Sciatic nerve (tissue), 2 donors: ENCODE measurements at regions not wholly inside any gene's neighbourhood (a gene's known extent, or its start where the extent isn't known, plus 50 kb on each side); places are given as distances from the start of the nearest gene placed in this dataset.
"Not testable (repeated sequence)": the region's sequence is repeated elsewhere in the genome, so short reads cannot be mapped to it uniquely, and the experiment has no call there.

Source experiments
- ATAC-seq: fragments of 200-7000 bp; cut with Tn5 transposase; one replicate; pipeline ENCODE4 v1.9.1; 2020; ENCODE audit warnings: mild to moderate bottlenecking, moderate library complexity
- DNase-seq: peaks from one replicate; pipeline ENCODE4 v3.0.0-alpha.2; 2020; ENCODE audit warnings: low spot score
- intact Hi-C: fragments of 100-400 bp; cut with DNase I; formaldehyde crosslinking; loops from one replicate; pipeline ENCODE4 v1.14.2; 2022
- donor health status: DM: no; HTN: no; CAD: no.
- donor health status: DM: no; HTN: no; CAD: no.

DNA sequence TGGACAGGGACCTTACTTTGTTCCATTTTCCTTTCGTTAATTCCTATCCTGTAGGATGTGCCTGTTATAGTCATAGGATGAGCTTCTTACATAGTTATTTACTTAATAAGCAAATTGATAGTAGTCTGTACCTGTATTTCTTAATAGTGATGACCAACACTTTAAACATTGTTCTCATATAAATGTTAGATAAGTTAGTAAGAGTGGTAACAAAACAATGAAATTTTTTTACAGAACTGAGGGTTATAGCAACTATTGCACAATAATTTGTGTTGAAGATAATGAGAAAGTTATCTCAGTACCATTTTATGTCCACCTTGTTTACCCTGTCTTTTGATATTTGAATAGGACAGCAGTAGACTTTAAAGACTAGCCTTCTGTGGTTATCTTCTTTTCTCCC lies 162.9 kb upstream of the ELL2 start:
- intact Hi-C loops = no loop called here
- ATAC-seq = no peak
- no peak for DNase-seq

- no peak for ATAC-seq
- intact Hi-C loops = no loop called here
- DNase-seq = no peak
Observed at GRCh38 chr5:96123418-96123817, 161.8 kb upstream of the ELL2 start.

- intact Hi-C loops = no loop called here
- ATAC-seq (no peak), DNase-seq (no peak)
Observed at GRCh38 chr5:96121364-96121763, 159.7 kb upstream of the ELL2 start.

DNA sequence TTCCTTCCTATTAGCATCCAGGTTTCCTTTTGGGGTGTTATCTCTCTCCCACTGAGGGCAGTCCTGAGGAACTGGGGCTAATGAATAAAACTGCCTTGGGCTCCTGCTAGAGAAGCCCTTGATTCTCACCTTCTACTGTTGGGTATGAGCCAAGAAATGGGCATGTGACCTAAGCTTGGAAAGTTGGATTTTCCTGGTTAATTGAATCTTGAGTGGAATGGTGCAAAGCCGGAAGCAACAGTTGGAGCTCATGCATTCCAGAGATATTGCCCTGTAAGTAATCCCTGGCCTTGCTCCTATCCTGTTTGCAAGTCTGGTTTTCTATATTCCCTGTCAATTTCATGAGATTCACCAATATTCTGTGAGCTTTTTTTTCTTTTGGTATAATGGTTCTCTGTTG lies 158.5 kb upstream of the ELL2 start:
- ATAC-seq (no peak), DNase-seq (no peak)
- intact Hi-C loops = no loop called here

- intact Hi-C loops = no loop called here
- DNase-seq (no peak), ATAC-seq (no peak)
Observed at GRCh38 chr5:96117771-96118651, 156.4 kb upstream of the ELL2 start.

- intact Hi-C loops = no loop called here
- ATAC-seq (no peak), DNase-seq (no peak)
Observed at GRCh38 chr5:96115147-96115807, 153.6 kb upstream of the ELL2 start.

GRCh38 chr5:96114736-96115135 lies 153.1 kb upstream of the ELL2 start:
- no peak for ATAC-seq
- DNase-seq = no peak
- intact Hi-C loops = no loop called here

DNA sequence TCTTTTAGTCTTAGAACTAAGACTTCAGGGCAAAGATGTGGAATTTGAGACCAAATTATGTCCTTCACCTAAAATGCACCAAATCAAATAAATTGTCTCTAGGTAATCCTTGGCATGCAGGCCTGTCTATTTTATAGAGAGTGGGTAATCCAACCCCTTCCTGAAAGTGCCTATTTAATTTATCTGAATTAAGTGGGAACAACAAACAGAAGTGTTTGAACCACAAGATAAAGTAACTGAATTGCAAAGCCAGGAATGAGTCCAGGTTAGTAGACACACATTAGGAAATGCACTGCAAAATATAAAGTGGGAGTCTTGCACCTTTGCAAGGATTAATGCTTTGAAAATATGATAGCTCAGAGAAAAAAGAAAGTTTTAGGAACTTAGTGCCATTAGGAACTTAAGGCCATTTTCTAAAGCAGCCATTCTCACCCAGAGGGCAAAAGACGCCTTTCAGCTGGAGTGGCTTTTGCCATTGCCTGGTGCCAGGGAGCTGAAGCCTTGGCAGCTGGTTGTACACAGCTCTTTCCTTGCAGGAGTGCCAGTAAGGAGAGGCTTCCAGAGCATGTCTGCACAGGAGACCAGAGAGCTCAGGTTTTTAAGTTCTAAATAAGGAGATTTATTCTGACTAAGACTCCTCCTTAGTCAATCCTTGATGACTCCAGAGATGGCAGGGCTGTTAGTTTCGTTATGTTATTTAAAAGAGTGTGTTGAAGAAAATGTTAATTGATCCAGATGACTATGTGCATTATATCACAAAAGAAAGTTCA lies 151.7 kb upstream of the ELL2 start:
- no peak for ATAC-seq
- DNase-seq = no peak
- intact Hi-C loops = no loop called here

DNA sequence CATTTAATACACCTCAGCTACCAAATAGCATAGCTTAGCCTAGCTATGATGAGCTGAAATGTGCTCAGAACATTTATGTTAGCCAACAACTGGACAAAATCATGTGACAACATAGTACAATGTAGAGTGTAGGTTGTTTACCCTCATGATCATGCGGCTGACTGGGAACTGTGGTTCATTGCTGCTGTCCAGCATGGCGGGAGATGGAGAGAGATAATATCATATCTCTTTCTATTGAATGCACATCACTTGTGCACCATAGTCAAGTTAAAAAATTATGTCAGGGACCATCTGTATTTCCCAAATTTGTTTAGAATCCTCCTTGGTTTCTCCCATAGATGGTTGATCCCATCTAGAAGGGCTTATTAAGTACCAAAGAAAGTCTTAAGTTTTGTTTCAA lies 151.1 kb upstream of the ELL2 start:
- no peak for ATAC-seq
- DNase-seq = no peak
- intact Hi-C loops = no loop called here

GRCh38 chr5:96112123-96112670 lies 150.5 kb upstream of the ELL2 start:
- intact Hi-C loops = no loop called here
- DNase-seq = no peak
- no peak for ATAC-seq

GRCh38 chr5:96111080-96111756 lies 149.6 kb upstream of the ELL2 start:
- intact Hi-C loops = no loop called here

GRCh38 chr5:96110300-96110699 lies 148.6 kb upstream of the ELL2 start:
- ATAC-seq (no peak), DNase-seq (no peak)
- intact Hi-C loops = no loop called here

More at GRCh38 chr5:96111080-96111756, 149.6 kb upstream of the ELL2 start:
- ATAC-seq (no peak), DNase-seq (no peak)

DNA sequence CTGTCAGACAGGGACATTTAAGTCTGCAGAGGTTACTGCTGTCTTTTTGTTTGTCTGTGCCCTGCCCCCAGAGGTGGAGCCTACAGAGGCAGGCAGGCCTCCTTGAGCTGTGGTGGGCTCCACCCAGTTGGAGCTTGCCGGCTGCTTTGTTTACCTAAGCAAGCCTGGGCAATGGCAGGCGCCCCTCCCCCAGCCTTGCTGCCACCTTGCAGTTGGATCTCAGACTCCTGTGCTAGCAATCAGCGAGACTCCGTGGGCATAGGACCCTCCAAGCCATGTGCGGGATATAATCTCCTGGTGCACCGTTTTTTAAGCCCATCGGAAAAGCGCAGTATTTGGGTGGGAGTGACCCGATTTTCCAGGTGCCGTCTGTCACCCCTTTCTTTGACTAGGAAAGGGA lies 147.0 kb upstream of the ELL2 start:
- DNase-seq, ATAC-seq, intact Hi-C loops: not testable (repeated sequence)

GRCh38 chr5:96103829-96104228 lies 142.2 kb upstream of the ELL2 start:
- DNase-seq, ATAC-seq, intact Hi-C loops: not testable (repeated sequence)

GRCh38 chr5:96101358-96102089 lies 139.9 kb upstream of the ELL2 start:
- no peak for ATAC-seq
- intact Hi-C loops = no loop called here
- DNase-seq = no peak

DNA sequence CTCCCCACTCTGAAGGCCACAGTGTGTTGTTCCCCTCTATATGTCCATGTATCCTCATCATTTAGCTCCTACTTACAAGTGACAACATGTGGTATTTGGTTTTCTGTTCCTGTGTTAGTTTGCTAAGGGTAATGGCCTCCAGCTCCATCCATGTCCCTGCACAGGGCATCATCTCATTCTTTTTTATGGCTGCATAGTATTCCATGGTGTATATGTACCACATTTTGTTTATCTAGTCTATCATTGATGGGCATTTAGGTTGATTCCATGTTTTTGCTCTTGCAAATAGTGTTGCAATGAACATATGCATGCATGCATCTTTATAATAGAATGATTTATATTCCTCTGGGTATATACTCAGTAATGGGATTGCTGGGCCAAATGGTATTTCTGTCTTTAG lies 135.8 kb upstream of the ELL2 start:
- intact Hi-C loops, DNase-seq, ATAC-seq: not testable (repeated sequence)

GRCh38 chr5:96096724-96097123 lies 135.1 kb upstream of the ELL2 start:
- DNase-seq (no peak), ATAC-seq (no peak)
- intact Hi-C loops = no loop called here

GRCh38 chr5:96094904-96095303 lies 133.3 kb upstream of the ELL2 start:
- peak; percentile 62 for DNase-seq
- intact Hi-C loops = no loop called here
- no peak for ATAC-seq
